GM10248 (cell line): ENCODE measurements at regions not wholly inside any gene's neighbourhood (a gene's known extent, or its start where the extent isn't known, plus 50 kb on each side); places are given as distances from the start of the nearest gene placed in this dataset.

ENCODE experiments used
- CTCF ChIA-PET: fragments of 300-600 bp; sonication (Branson Sonifier 250); formaldehyde crosslinking; extraction: SDS; loops from one replicate; lab custom pipeline; 2021; ENCODE audit warnings: antibody characterized with exemption; lab: Yijun Ruan, JAX
- POLR2A ChIA-PET: fragments of 350-650 bp; sonication (Branson Sonifier 250); formaldehyde crosslinking; extraction: SDS; loops from one replicate; lab custom pipeline; 2020; ENCODE audit warnings: antibody characterized with exemption; lab: Yijun Ruan, JAX
- DNase-seq: peaks from one replicate; pipeline ENCODE4 v3.0.0; 2012; ENCODE audit errors: extremely low spot score
- TF ChIP-seq, protein P1 (sequence below): IDR thresholded peaks from 2 replicates; pipeline ENCODE4 v1.5.1; 2012; ENCODE audit warnings: mild to moderate bottlenecking, low read depth; ENCODE audit errors: extremely low read depth, missing control alignments, control extremely low read depth

DNA sequence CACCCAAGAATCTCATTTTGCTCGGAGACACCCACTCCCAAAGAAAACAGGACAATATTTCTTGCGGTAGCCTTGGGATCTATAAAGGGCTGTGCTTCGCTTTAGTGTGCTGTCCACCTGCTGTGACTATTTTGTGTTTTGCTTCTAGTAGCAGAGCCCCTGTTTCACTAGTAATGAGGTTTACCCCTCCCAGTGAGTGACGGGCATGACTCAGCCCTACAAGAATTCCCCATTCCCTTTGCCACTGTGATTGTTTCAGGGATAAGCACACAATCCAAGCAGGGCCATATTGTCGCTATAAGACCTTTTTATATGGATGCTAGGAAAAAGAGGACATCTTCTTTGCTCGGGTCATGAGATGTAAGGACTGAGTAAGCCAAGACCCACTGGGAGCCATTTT, 62.5 kb upstream of the FOXB1 start:
- POLR2A ChIA-PET: no interaction called here
- TF ChIP-seq, protein P1, sequence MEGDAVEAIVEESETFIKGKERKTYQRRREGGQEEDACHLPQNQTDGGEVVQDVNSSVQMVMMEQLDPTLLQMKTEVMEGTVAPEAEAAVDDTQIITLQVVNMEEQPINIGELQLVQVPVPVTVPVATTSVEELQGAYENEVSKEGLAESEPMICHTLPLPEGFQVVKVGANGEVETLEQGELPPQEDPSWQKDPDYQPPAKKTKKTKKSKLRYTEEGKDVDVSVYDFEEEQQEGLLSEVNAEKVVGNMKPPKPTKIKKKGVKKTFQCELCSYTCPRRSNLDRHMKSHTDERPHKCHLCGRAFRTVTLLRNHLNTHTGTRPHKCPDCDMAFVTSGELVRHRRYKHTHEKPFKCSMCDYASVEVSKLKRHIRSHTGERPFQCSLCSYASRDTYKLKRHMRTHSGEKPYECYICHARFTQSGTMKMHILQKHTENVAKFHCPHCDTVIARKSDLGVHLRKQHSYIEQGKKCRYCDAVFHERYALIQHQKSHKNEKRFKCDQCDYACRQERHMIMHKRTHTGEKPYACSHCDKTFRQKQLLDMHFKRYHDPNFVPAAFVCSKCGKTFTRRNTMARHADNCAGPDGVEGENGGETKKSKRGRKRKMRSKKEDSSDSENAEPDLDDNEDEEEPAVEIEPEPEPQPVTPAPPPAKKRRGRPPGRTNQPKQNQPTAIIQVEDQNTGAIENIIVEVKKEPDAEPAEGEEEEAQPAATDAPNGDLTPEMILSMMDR: no peak
- no peak for DNase-seq
- CTCF ChIA-PET: interaction anchor here (3.6 kb wide), 1 partner anchor 24 kb away, joined by 13 read pairs; no protein-coding TSS in a partner anchor

DNA sequence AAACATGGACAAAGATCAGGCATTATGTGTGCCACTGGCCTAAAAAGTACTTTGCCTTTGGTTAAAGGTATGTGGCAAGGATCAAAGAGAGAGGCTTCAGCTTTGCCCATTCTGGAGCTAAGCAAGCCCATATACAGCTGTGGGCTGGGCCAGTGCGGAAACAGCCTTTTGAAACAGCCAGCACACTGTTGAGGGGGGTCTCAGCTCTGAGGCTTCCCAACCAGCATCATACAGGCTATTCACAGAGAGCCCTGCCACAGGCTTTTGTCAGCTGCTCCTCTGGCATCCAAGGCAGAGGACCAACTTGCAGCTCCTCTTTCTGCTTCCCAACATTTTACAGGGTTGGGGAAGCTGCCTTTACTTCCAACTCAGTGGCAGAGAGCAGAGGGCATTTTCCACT, 63.2 kb upstream of the FOXB1 start:
- DNase-seq: no peak
- TF ChIP-seq, protein P1: no peak
- ChIA-PET POLR2A (no interaction called here), CTCF (interaction anchor here (0.9 to 3.6 kb wide), 2 partner anchors 10 to 23 kb away, joined by 3 to 13 read pairs; no protein-coding TSS in a partner anchor)

DNA sequence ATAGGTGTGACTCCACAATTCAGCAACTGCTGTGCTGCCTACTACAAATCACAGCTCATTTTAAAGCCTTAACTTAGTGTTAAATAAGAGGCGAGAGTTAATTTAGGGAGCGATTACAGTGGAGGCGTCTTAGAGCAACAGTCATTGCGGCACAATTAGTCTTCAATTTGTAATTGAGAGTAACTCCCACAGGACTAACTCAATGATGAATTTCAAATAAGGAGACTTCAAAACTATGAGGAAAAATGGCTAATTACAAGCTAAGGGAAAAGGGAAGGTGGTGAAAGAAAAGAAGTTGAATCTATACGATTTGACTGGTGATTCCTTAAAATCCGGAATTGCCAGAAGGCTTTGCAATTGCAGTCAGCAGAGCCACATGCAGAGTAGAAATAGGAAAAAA, 63.7 kb upstream of the FOXB1 start:
- TF ChIP-seq, protein P1: no peak
- DNase-seq: no peak
- ChIA-PET POLR2A (no interaction called here), CTCF (interaction anchor here (0.9 to 3.6 kb wide), 2 partner anchors 10 to 23 kb away, joined by 3 to 13 read pairs; no protein-coding TSS in a partner anchor)

DNA sequence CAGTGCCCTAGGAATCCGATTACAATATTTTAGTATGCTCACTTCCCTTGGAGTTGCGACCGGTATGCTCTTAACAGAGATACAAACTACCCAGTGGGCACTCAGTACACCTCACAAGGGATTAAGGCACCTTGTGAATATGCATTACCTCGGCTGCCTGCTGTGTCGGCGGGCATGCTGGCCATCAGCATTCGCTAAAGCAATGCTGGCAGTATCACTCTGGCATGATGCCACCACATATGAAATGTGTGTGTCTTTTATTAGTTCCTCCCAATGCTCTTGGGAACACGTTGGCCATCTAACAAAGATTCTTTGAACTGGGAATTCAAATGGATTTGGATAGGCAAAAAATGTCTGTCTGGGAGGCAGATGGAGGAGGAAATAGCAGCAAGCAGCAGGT, 67.4 kb upstream of the FOXB1 start:
- TF ChIP-seq, protein P1: no peak
- POLR2A ChIA-PET: no interaction called here
- CTCF ChIA-PET: no interaction called here
- DNase-seq: no peak

DNA sequence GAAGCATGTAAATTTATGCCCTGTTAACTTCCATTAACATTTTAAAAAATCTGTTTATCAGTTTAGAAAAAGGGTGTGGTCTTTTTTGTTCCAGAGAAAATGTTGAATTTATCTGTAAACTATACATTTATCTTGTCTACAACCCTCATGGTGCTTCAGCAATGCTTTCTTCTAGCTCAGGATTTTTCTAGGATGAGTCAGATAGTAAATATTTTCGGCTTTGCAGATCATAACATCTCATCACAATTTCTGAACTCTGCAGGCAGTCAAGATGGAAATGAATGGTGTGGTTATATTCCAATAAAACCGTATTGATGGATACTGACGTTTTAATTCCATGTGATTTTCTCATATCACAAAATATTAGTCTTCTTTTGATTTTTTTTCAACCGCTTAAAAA, 70.5 kb upstream of the FOXB1 start:
- no peak for DNase-seq
- POLR2A ChIA-PET: no interaction called here
- TF ChIP-seq, protein P1: no peak
- CTCF ChIA-PET: no interaction called here

DNA sequence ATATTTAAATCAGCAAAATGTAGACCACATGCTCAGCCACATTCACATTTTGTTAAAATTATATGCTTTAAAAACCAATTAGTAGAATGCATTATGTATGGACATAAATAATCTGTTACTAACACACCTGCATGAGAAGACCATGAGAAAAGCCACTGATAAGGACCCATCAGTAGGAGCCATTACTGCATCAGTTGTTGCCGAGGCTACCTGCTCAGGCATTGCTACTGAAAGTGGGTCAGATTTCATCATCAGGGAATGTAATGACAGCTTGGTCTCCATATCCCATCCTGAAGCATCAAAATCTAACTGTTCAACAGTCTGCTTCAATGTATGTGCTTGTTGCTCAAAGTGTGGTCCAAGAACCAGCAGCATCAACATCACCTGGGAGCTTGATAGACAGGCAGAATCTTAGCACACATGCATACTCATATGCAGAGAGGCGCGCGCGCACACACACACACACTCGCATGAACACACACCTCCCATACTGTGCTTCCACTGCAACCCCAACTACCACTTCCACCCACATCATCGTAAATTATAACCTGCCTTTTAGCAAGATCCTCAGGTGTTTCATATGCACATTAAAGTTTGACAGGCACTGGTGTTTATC, 72.4 kb upstream of the FOXB1 start:
- ChIA-PET CTCF (interaction anchor here (1.2 to 3.0 kb wide), 2 partner anchors 9 to 14 kb away, joined by 3 to 11 read pairs; no protein-coding TSS in a partner anchor), POLR2A (no interaction called here)
- TF ChIP-seq, protein P1: no peak
- DNase-seq: no peak
